OCI-LY7 (cell line): ENCODE measurements at regions not wholly inside any gene's neighbourhood (a gene's known extent, or its start where the extent isn't known, plus 50 kb on each side); places are given as distances from the start of the nearest gene placed in this dataset.

Experiments
- BruUV-seq: library from RNA; stranded (reverse); fragments of 400-500 nt; replicated peaks from 2 replicates; lab custom pipeline; 2021; lab: Mats Ljungman, UMichigan
- CTCF ChIA-PET: fragments of 300-600 bp; sonication (Branson Sonifier 250); formaldehyde crosslinking; loops from one replicate; lab custom pipeline; 2022; ENCODE audit warnings: antibody characterized with exemption; ENCODE audit not compliant: unreplicated experiment; lab: Charles Lee
- POLR2A ChIA-PET: fragments of 300-600 bp; sonication (Branson Sonifier 250); formaldehyde crosslinking; loops from one replicate; lab custom pipeline; 2022; ENCODE audit warnings: antibody characterized with exemption; lab: Charles Lee
- DNase-seq: peaks from one replicate; pipeline ENCODE4 v3.0.0-alpha.2; 2015; ENCODE audit warnings: low spot score
- H2AFZ ChIP-seq: fragments of 200-600 bp; sonication (generic), shearing (Covaris generic); 2 replicates; pipeline ENCODE4 v1.6.1; 2014; ENCODE audit warnings: mild to moderate bottlenecking, antibody characterized with exemption, low read length, moderate library complexity
- H3K27ac ChIP-seq: fragments of 200-600 bp; sonication (generic); 2 replicates; pipeline ENCODE4 v1.5.1; 2014; ENCODE audit warnings: mixed run types, low read depth, mild to moderate bottlenecking, moderate library complexity, low read length, inconsistent platforms; ENCODE audit not compliant: poor library complexity, severe bottlenecking
- H3K36me3 ChIP-seq: fragments of 200-600 bp; sonication (generic); 2 replicates; pipeline ENCODE4 v1.6.1; 2014; ENCODE audit warnings: mild to moderate bottlenecking, antibody characterized with exemption, low read length, moderate library complexity, mixed read lengths; ENCODE audit not compliant: insufficient read depth
- H3K4me1 ChIP-seq: fragments of 200-600 bp; sonication (generic); 2 replicates; pipeline ENCODE4 v1.5.1; 2014; ENCODE audit warnings: mild to moderate bottlenecking, low read length; ENCODE audit not compliant: insufficient read depth, poor library complexity, severe bottlenecking
- H3K4me2 ChIP-seq: fragments of 200-600 bp; sonication (generic); 2 replicates; pipeline ENCODE4 v1.6.1; 2014; ENCODE audit warnings: mild to moderate bottlenecking, low read length
- H3K4me3 ChIP-seq: fragments of 200-600 bp; sonication (generic); 2 replicates; pipeline ENCODE4 v1.5.1; 2014; ENCODE audit warnings: mild to moderate bottlenecking, low read depth, low read length; ENCODE audit not compliant: poor library complexity, severe bottlenecking
- H3K79me2 ChIP-seq: fragments of 200-600 bp; sonication (generic); 2 replicates; pipeline ENCODE4 v1.6.1; 2016; ENCODE audit warnings: low read depth, mild to moderate bottlenecking, low read length, moderate library complexity, mixed read lengths; ENCODE audit not compliant: insufficient read depth
- H3K9me2 ChIP-seq: fragments of 200-600 bp; sonication (generic); 2 replicates; pipeline ENCODE4 v1.6.1; 2016; ENCODE audit warnings: mild to moderate bottlenecking, low read length, mixed read lengths; ENCODE audit not compliant: insufficient read depth
- H3K9me3 ChIP-seq: fragments of 200-600 bp; sonication (generic); 2 replicates; pipeline ENCODE4 v1.6.1; 2014; ENCODE audit warnings: mild to moderate bottlenecking, mixed run types, low read length, mixed read lengths
- H4K20me1 ChIP-seq: fragments of 200-600 bp; sonication (generic); 2 replicates; pipeline ENCODE4 v1.6.1; 2014; ENCODE audit warnings: mild to moderate bottlenecking, antibody characterized with exemption, low read length, moderate library complexity, mixed read lengths; ENCODE audit not compliant: insufficient read depth
- EZH2phosphoT487 ChIP-seq: fragments of 200-600 bp; sonication (generic); IDR thresholded peaks from 2 replicates; pipeline ENCODE4 v1.6.1; 2018; ENCODE audit warnings: low read depth, borderline replicate concordance, mild to moderate bottlenecking, mixed run types, antibody characterized with exemption, low read length, moderate library complexity, mixed read lengths
- intact Hi-C: fragments of 100-400 bp; cut with micrococcal nuclease; formaldehyde crosslinking; loops from one replicate; pipeline ENCODE4 v1.10.0; 2022; ENCODE audit not compliant: unreplicated experiment
- TF ChIP-seq, protein P1 (sequence below): fragments of 200-600 bp; sonication (generic); conservative IDR thresholded peaks from 2 replicates; pipeline ENCODE4 v1.5.1; 2014; ENCODE audit warnings: mild to moderate bottlenecking, antibody characterized with exemption, low read length, moderate library complexity, mixed read lengths

DNA sequence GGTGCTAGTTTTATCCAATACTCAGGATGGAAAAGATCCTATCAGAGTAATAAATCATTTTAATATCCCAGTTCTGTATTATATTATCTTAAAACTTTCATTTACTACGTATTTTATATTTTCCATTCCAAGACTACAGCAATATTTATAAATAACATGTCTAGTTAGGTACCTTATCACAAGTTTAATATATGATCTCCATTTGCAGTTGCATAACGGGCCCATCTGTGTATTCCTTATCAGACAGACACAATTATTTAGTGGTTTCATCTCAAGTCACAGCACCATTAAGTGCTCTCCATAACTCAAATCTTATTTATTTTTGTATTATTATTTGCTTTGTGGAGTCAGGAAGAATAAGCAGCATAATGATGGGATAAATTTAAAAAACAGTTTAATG, 333.9 kb downstream of the SH2D1A start:
- intact Hi-C loops = no loop called here
- POLR2A ChIA-PET = no interaction called here
- BruUV-seq = no TSS peak

DNA sequence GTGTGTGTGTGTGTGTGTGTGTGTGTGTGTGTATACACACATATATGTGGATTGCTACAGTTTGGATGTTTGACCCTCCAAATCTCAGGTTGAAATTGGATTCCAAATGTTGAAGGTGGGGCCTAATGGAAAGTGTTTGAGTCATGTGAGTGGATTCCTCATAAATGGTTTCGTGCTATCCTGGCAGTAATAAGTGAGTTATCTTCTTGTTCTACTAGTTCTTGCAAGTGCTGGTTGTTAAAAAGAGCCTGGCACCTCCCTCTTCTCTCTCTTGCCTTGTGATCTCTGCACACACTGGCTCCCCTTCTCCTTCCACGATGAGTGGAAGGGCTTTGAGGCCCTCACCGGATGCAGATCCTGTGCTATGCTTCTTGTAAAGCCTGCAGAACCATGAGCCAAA, 344.1 kb downstream of the SH2D1A start:
- Histone ChIP-seq H3K4me2 (no peak overlapping the region), H3K9me3 (no peaks in the 10 kb centered on the region), H4K20me1 (no peaks in the 10 kb centered on the region), H3K9me2 (no peaks in the 10 kb centered on the region), H3K79me2 (no peaks in the 10 kb centered on the region), H3K4me3 (no peak overlapping the region), H3K36me3 (no peaks in the 10 kb centered on the region), H3K4me1 (no peaks in the 10 kb centered on the region), H2AFZ (no peak overlapping the region), H3K27ac (no peak overlapping the region)
- intact Hi-C loops = no loop called here
- BruUV-seq = no TSS peak
- DNase-seq = no peak
- ChIA-PET POLR2A (no interaction called here), CTCF (no interaction called here)
- TF ChIP-seq, protein P1, sequence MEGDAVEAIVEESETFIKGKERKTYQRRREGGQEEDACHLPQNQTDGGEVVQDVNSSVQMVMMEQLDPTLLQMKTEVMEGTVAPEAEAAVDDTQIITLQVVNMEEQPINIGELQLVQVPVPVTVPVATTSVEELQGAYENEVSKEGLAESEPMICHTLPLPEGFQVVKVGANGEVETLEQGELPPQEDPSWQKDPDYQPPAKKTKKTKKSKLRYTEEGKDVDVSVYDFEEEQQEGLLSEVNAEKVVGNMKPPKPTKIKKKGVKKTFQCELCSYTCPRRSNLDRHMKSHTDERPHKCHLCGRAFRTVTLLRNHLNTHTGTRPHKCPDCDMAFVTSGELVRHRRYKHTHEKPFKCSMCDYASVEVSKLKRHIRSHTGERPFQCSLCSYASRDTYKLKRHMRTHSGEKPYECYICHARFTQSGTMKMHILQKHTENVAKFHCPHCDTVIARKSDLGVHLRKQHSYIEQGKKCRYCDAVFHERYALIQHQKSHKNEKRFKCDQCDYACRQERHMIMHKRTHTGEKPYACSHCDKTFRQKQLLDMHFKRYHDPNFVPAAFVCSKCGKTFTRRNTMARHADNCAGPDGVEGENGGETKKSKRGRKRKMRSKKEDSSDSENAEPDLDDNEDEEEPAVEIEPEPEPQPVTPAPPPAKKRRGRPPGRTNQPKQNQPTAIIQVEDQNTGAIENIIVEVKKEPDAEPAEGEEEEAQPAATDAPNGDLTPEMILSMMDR = no peak
- no peak for TF ChIP-seq EZH2phosphoT487

More for the DNA sequence above, 333.9 kb downstream of the SH2D1A start:
- TF ChIP-seq, protein P1 = no peak
- CTCF ChIA-PET = no interaction called here
- no peaks in the 10 kb centered on the region for H4K20me1 ChIP-seq
- H3K27ac ChIP-seq = no peak overlapping the region
- DNase-seq = no peak
- no peak overlapping the region for H3K4me3 ChIP-seq
- no peak overlapping the region for H2AFZ ChIP-seq
- H3K4me2 ChIP-seq = no peak overlapping the region
- no peaks in the 10 kb centered on the region for H3K9me2 ChIP-seq
- H3K4me1 ChIP-seq = no peaks in the 10 kb centered on the region
- H3K36me3 ChIP-seq = no peaks in the 10 kb centered on the region
- H3K79me2 ChIP-seq = no peaks in the 10 kb centered on the region
- H3K9me3 ChIP-seq = no peaks in the 10 kb centered on the region

DNA sequence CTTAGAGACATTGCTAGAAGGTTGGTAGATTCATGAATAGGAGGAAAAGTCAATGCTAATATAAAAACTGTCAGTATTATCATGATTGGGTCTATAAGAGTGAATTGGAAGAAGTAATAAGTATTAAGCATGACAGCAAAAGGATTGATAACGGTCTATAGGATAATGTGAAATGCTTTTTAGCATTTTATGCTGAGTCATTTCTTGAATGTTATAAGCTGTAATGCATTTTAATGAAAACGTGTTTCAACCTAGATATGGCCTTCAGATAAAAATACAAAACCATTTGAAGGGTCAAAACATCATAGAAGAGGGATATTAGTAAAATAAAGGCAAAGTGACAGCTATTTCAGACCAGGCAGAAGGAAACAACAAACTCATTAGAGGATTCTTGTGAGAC, 353.5 kb downstream of the SH2D1A start:
- Histone ChIP-seq H3K4me3 (no peak overlapping the region), H3K9me3 (no peaks in the 10 kb centered on the region), H3K4me2 (no peak overlapping the region), H2AFZ (no peak overlapping the region), H3K27ac (no peak overlapping the region), H3K4me1 (no peaks in the 10 kb centered on the region), H4K20me1 (no peaks in the 10 kb centered on the region), H3K36me3 (no peaks in the 10 kb centered on the region), H3K9me2 (no peaks in the 10 kb centered on the region), H3K79me2 (no peaks in the 10 kb centered on the region)
- TF ChIP-seq EZH2phosphoT487 = no peak
- TF ChIP-seq, protein P1 = no peak
- no peak for DNase-seq
- intact Hi-C loops = no loop called here
- ChIA-PET CTCF (no interaction called here), POLR2A (no interaction called here)
- BruUV-seq = no TSS peak
